GM20000 (cell line): ENCODE measurements at regions not wholly inside any gene's neighbourhood (a gene's known extent, or its start where the extent isn't known, plus 50 kb on each side); places are given as distances from the start of the nearest gene placed in this dataset.

ENCODE experiments used
- DNase-seq: peaks from one replicate; pipeline ENCODE4 v3.0.0; 2012; ENCODE audit warnings: low spot score
- CTCF ChIP-seq: IDR thresholded peaks from 2 replicates; pipeline ENCODE4 v1.5.1; 2012; ENCODE audit warnings: mild to moderate bottlenecking, control low read depth; ENCODE audit errors: extremely low read depth, missing control alignments

GRCh38 chr12:67582844-67583243, 65.7 kb upstream of the DYRK2 start:
- no peak for TF ChIP-seq CTCF
- DNase-seq: no peak

GRCh38 chr12:67586951-67587350, 61.6 kb upstream of the DYRK2 start:
- no peak for DNase-seq
- no peak for TF ChIP-seq CTCF

- DNase-seq: no peak
- TF ChIP-seq CTCF: no peak
Measured at GRCh38 chr12:67589078-67589477, 59.5 kb upstream of the DYRK2 start.

GRCh38 chr12:67590149-67590790, 58.3 kb upstream of the DYRK2 start:
- no peak for DNase-seq
- TF ChIP-seq CTCF: no peak

GRCh38 chr12:67592228-67593011, 56.1 kb upstream of the DYRK2 start:
- peak; percentile 26 for DNase-seq
- TF ChIP-seq CTCF: no peak

DNA sequence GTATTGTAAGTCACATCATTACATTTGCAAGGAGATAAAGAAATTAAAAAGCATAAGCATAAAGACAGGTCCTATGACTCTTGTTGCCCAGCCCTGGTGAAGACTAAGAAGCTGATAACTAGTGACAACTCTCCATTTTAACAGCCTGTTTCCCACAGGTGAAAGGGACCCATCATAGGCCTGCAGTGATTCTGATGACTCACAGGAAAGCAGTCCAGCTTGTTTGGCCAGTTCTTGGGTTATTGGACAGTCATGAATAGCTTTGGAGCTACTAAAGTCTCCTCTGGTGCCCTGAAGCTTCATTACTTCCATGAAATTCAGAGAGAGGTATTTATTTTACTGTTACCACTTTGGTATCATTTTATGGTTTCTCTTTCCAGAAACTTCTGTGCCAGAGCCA, 55.5 kb upstream of the DYRK2 start:
- no peak for TF ChIP-seq CTCF
- no peak for DNase-seq

GRCh38 chr12:67593461-67594330, 54.8 kb upstream of the DYRK2 start:
- DNase-seq: no peak
- no peak for TF ChIP-seq CTCF
